GM12878 (cell line): ENCODE measurements at regions not wholly inside any gene's neighbourhood (a gene's known extent, or its start where the extent isn't known, plus 50 kb on each side); places are given as distances from the start of the nearest gene placed in this dataset.

Source experiments
- ATAC-seq: fragments of 200-7000 bp; cut with Tn5 transposase; 3 replicates; pipeline ENCODE4 v1.9.1; 2020; ENCODE audit warnings: mild to moderate bottlenecking, moderate library complexity
- BruUV-seq: library from RNA; stranded (reverse); fragments of 400-500 nt; replicated peaks from 2 replicates; lab custom pipeline; 2021; lab: Mats Ljungman, UMichigan
- CTCF ChIA-PET: fragments of 300-600 bp; sonication (Branson Sonifier 250); formaldehyde crosslinking; extraction: SDS; loops from one replicate; lab custom pipeline; 2021; ENCODE audit warnings: inconsistent platforms; lab: Yijun Ruan, JAX
- POLR2A ChIA-PET: fragments of 350-600 bp; formaldehyde crosslinking; extraction: SDS; loops from one replicate; lab custom pipeline; 2021; ENCODE audit warnings: inconsistent platforms; lab: Charles Lee
- RAD21 ChIA-PET: fragments of 300-600 bp; sonication (Branson Sonifier 250); formaldehyde crosslinking; loops from one replicate; lab custom pipeline; 2023; ENCODE audit warnings: antibody characterized with exemption; ENCODE audit not compliant: unreplicated experiment; lab: Charles Lee
- SMC1A ChIA-PET: fragments of 300-600 bp; sonication (Branson Sonifier 250); formaldehyde crosslinking; loops from one replicate; lab custom pipeline; 2023; ENCODE audit not compliant: unreplicated experiment, uncharacterized antibody; lab: Charles Lee
- DNase-seq: peaks from one replicate; pipeline ENCODE4 v3.0.0-alpha.2; 2011; ENCODE audit warnings: low read depth, low spot score
- FAIRE-seq: peaks from 3 replicates; lab custom pipeline; 2011; peaks lifted over from hg19 to GRCh38; lab: Jason Lieb, UNC
- H2AFZ ChIP-seq: 2 replicates; pipeline ENCODE4 v1.6.0; 2011; ENCODE audit warnings: low read depth, low read length, control low read depth; ENCODE audit not compliant: control insufficient read depth
- H3K27ac ChIP-seq: 2 replicates; pipeline ENCODE4 v1.5.1; 2011; ENCODE audit warnings: control low read depth; ENCODE audit not compliant: control insufficient read depth, insufficient read depth
- H3K27me3 ChIP-seq, 2 experiments: replicated peaks in 1 of 2; 2 replicates each; pipeline versions ENCODE4 v1.6.0 to v1.6.1; 2011; ENCODE audit warnings: low read length in 1 of 2; ENCODE audit not compliant: control insufficient read depth in 2 of 2, insufficient read depth in 2 of 2
- H3K36me3 ChIP-seq, 2 experiments: 2 replicates each; pipeline ENCODE4 v1.5.1; 2011; ENCODE audit warnings: low read length in 1 of 2; ENCODE audit not compliant: control insufficient read depth in 2 of 2, insufficient read depth in 2 of 2
- H3K4me1 ChIP-seq: 2 replicates; pipeline ENCODE4 v1.6.1; 2011; ENCODE audit warnings: mild to moderate bottlenecking, low read length, moderate library complexity, mixed read lengths; ENCODE audit not compliant: control insufficient read depth, insufficient read depth
- H3K4me2 ChIP-seq: 2 replicates; pipeline ENCODE4 v1.6.0; 2011; ENCODE audit warnings: control low read depth; ENCODE audit not compliant: control insufficient read depth, insufficient read depth
- H3K4me3 ChIP-seq: fragments of 200-600 bp; sonication (generic); 2 replicates; pipeline ENCODE4 v1.5.1; 2016
- H3K79me2 ChIP-seq: 2 replicates; pipeline ENCODE4 v1.6.0; 2011; ENCODE audit warnings: low read length; ENCODE audit not compliant: control insufficient read depth, insufficient read depth
- H3K9ac ChIP-seq: 2 replicates; pipeline ENCODE4 v1.8.0; 2011; ENCODE audit warnings: low read length, control low read depth, mixed read lengths; ENCODE audit not compliant: control insufficient read depth, insufficient read depth
- H3K9me3 ChIP-seq: replicated peaks from 3 replicates; pipeline ENCODE4 v1.5.1; 2011; ENCODE audit warnings: mild to moderate bottlenecking, low read length; ENCODE audit not compliant: control insufficient read depth, insufficient read depth
- H4K20me1 ChIP-seq: 2 replicates; pipeline ENCODE4 v1.6.0; 2011; ENCODE audit not compliant: control insufficient read depth, insufficient read depth
- ASH2L ChIP-seq: fragments of 300-600, 200-600 bp; sonication (generic); IDR thresholded peaks from 2 replicates; pipeline ENCODE4 v1.6.1; 2017; ENCODE audit warnings: low read depth, mild to moderate bottlenecking, borderline replicate concordance
- ATF7 ChIP-seq: fragments of 450-650 bp; IDR thresholded peaks from 2 replicates; pipeline ENCODE4 v1.6.1; 2016; ENCODE audit warnings: low read depth, mild to moderate bottlenecking
- E2F8 ChIP-seq: fragments of 450-650 bp; IDR thresholded peaks from 2 replicates; pipeline ENCODE4 v1.6.1; 2018; ENCODE audit warnings: mild to moderate bottlenecking, low read depth, moderate library complexity; ENCODE audit not compliant: partially characterized antibody
- HDAC6 ChIP-seq: fragments of 200-600 bp; sonication (generic); IDR thresholded peaks from one replicate; pipeline ENCODE4 v1.8.0; 2017; ENCODE audit warnings: antibody characterized with exemption; ENCODE audit not compliant: unreplicated experiment
- JUND ChIP-seq: IDR thresholded peaks from 2 replicates; pipeline ENCODE4 v1.6.1; 2012; ENCODE audit warnings: low read depth, mild to moderate bottlenecking, low read length, improper control_type of control experiment, moderate library complexity
- NBN ChIP-seq: fragments of 450-650 bp; IDR thresholded peaks from 2 replicates; pipeline ENCODE4 v1.6.1; 2016
- NFYB ChIP-seq: IDR thresholded peaks from 2 replicates; pipeline ENCODE4 v1.6.1; 2011; ENCODE audit warnings: low read depth, mild to moderate bottlenecking, low read length, improper control_type of control experiment, moderate library complexity; ENCODE audit not compliant: insufficient read depth
- PAX8 ChIP-seq: fragments of 450-650 bp; IDR thresholded peaks from 2 replicates; pipeline ENCODE4 v1.6.1; 2017; ENCODE audit warnings: mild to moderate bottlenecking, moderate library complexity
- PML ChIP-seq: IDR thresholded peaks from 2 replicates; pipeline ENCODE4 v1.6.1; 2012; ENCODE audit warnings: low read length, inconsistent platforms
- POLR2AphosphoS2 ChIP-seq: IDR thresholded peaks from 2 replicates; pipeline ENCODE4 v1.6.1; 2011; ENCODE audit warnings: low read depth, mild to moderate bottlenecking, low read length, improper control_type of control experiment, moderate library complexity
- POU2F2 ChIP-seq: IDR thresholded peaks from 3 replicates; pipeline ENCODE4 v1.6.1; 2011; ENCODE audit warnings: low read depth, mild to moderate bottlenecking, low read length, borderline replicate concordance
- WRNIP1 ChIP-seq: IDR thresholded peaks from 2 replicates; pipeline ENCODE4 v1.6.1; 2011; ENCODE audit warnings: low read depth, low read length, improper control_type of control experiment, borderline replicate concordance
- ZNF24 ChIP-seq: fragments of 450-650 bp; IDR thresholded peaks from 2 replicates; pipeline ENCODE4 v1.6.1; 2017; ENCODE audit warnings: antibody characterized with exemption, mild to moderate bottlenecking
- WGBS: methylation state at CpG from one replicate; pipeline ENCODE4 v1.1.6; 2016; ENCODE audit warnings: low lambda C conversion rate; ENCODE audit not compliant: insufficient replicate concordance, insufficient coverage; ENCODE audit errors: missing lambda C conversion rate; 5-methylcytosine and 5-hydroxymethylcytosine counted together
- in situ Hi-C: fragments of 300-500 bp; cut with MboI; formaldehyde crosslinking; loops from 9 replicates; pipeline ENCODE4 v1.14.3; 2018; ENCODE audit warnings: mixed read lengths
- intact Hi-C: fragments of 100-400 bp; cut with micrococcal nuclease; formaldehyde crosslinking; loops from one replicate; pipeline ENCODE4 v1.14.2; 2022; ENCODE audit not compliant: unreplicated experiment

- no peak for TF ChIP-seq E2F8
- TF ChIP-seq PML: no peak
- no peak for TF ChIP-seq ASH2L
Measured at GRCh38 chr15:62697636-62698035, 344.9 kb upstream of the TPM1 start (continued).

GRCh38 chr15:62698646-62699045, 343.9 kb upstream of the TPM1 start:
- no peak for TF ChIP-seq HDAC6
- no peak for TF ChIP-seq POU2F2
- no peak for TF ChIP-seq NBN
- TF ChIP-seq JUND: no peak
- TF ChIP-seq ATF7: no peak
- TF ChIP-seq WRNIP1: no peak
- TF ChIP-seq ZNF24: no peak
- no peak for TF ChIP-seq POLR2AphosphoS2
- TF ChIP-seq NFYB: no peak
- TF ChIP-seq PAX8: no peak
- Histone ChIP-seq H3K36me3 (no peaks in the 10 kb centered on the region), H3K27me3 (no peaks in the 10 kb centered on the region), H2AFZ (no peak overlapping the region), H3K9me3 (no peaks in the 10 kb centered on the region), H3K9ac (no peak overlapping the region), H4K20me1 (no peaks in the 10 kb centered on the region), H3K4me2 (no peak overlapping the region), H3K4me3 (no peak overlapping the region), H3K4me1 (no peaks in the 10 kb centered on the region), H3K79me2 (no peaks in the 10 kb centered on the region), H3K27ac (no peak overlapping the region)
- POLR2A ChIA-PET: no interaction called here
- no peak for DNase-seq
- 44% methylated on average over 8 of the region's 8 CpGs for whole genome bisulfite sequencing
- no TSS peak for BruUV-seq
- no peak for ATAC-seq
- no peak for FAIRE-seq
- SMC1A ChIA-PET: no interaction called here
- RAD21 ChIA-PET: no interaction called here
- CTCF ChIA-PET: interaction anchor here (1.1 to 1.4 kb wide), 2 partner anchors 8 to 102 kb away, joined by 3 read pairs; no protein-coding TSS in a partner anchor
- intact Hi-C loops (no loop called here), in situ Hi-C loops (no loop called here)
